Keratinocyte (primary cell): ENCODE measurements at regions not wholly inside any gene's neighbourhood (a gene's known extent, or its start where the extent isn't known, plus 50 kb on each side); places are given as distances from the start of the nearest gene placed in this dataset.

Source experiments
- CTCF ChIP-seq, 3 experiments: IDR thresholded peaks in 1 of 3; conservative IDR thresholded peaks in 1 of 3; optimal IDR thresholded peaks in 1 of 3; 2 replicates in 2 of 3; 3 replicates in 1 of 3; pipeline versions ENCODE3 to v1.5.1; 2011; ENCODE audit warnings: low read length in 3 of 3, mild to moderate bottlenecking in 3 of 3, moderate library complexity in 2 of 3, control low read depth in 1 of 3, inconsistent platforms in 1 of 3; ENCODE audit not compliant: insufficient read depth in 2 of 3; ENCODE audit errors: extremely low read depth in 1 of 3
- EZH2 ChIP-seq: IDR thresholded peaks from one replicate; pipeline ENCODE4 v1.6.1; 2012; ENCODE audit warnings: inconsistent platforms, mild to moderate bottlenecking, low read length, moderate library complexity

GRCh38 chr3:22856811-22857210, 346.3 kb upstream of the UBE2E2 start:
- no peak for TF ChIP-seq CTCF (optimal IDR thresholded peaks at IDR 0.05 in 1 of 3, IDR thresholded peaks at IDR 0.05 in 1 of 3, conservative IDR thresholded peaks at IDR 0.05 in 1 of 3; ENCODE audit: extremely low read depth in 1 of 3, insufficient read depth in 2 of 3, low read length in 3 of 3)
- no peak for TF ChIP-seq EZH2
